NCI-H1092 treated with DMSO at 0.1 percent for 48 hours (cell line): ENCODE measurements at regions not wholly inside any gene's neighbourhood (a gene's known extent, or its start where the extent isn't known, plus 50 kb on each side); places are given as distances from the start of the nearest gene placed in this dataset.

Source experiments
- DNase-seq: peaks from one replicate; lab custom pipeline; 2025; lab: John Stamatoyannopoulos, UW

DNA sequence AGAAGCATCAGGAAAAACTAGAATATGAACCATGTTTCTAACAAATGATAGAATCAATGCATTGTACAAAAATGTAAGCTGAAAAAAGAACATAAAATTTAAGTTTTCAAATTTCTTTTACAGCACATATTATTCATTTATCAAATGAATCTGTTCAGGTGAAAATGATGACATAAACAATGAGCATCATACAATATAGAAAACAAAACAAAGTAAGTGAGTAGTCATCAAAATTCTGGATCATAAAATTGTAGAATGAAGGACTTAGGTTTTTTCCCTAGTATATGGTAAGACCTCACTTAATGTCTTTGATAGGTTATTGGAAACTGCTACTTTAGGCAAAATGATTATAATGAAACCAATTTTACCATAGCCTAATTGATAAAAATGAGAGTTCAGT is 427.0 kb upstream of the KCNH7 start:
- DNase-seq: no peak

DNA sequence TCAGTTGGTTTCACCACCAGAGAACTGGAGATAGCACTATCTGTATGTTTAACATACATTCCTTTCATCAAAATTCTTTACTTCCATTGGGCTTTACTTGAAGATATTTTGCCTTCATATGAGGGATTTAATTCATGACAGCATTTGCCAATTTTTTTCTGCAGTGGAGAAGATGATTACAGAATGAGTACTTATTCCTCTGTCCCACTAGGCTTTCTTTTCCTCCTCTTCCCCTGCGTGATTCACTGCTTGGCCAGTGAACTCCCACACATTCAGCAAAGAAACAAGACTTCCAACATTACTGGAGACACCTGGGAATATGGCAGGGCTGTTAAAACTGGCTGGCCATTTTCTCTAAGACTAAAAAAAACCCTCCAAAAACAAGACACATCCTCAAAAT is 425.8 kb upstream of the KCNH7 start:
- DNase-seq: no peak

DNA sequence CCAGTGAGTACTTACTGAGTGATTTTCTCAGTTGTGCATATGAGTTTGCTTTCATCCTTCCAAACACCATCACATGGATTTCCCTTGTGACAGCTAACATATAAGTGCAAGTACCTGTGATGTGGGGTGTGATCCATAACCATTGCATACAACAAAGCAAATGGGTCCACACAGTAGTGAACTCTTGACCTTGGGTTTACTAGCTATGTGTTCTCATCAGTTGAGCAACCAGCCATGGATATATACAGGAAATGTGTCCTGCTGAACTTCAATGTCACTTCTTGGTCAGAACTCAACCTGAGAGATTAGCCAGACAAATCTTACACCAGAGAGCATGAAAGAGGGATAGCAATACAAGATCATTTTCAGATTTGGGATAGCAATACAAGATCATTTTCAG is 420.9 kb upstream of the KCNH7 start:
- no peak for DNase-seq

DNA sequence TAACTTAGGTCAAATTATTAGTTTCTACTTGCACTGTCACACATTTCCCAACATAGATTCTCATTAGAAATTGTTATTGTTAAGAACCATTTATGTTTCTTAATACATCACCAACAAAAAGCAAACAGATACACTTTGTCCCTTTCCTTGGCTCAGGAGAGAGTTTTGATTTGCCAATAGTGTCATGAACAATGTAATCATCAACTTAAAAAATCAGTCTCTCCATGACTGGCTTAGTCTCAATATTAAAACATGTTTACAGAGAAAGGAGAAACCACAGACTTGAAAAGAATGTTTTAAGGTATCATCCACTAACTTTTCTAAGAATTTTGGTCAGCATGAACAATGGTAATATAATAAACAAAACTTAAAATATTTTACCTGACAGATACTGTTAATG is 416.5 kb upstream of the KCNH7 start:
- DNase-seq: no peak

DNA sequence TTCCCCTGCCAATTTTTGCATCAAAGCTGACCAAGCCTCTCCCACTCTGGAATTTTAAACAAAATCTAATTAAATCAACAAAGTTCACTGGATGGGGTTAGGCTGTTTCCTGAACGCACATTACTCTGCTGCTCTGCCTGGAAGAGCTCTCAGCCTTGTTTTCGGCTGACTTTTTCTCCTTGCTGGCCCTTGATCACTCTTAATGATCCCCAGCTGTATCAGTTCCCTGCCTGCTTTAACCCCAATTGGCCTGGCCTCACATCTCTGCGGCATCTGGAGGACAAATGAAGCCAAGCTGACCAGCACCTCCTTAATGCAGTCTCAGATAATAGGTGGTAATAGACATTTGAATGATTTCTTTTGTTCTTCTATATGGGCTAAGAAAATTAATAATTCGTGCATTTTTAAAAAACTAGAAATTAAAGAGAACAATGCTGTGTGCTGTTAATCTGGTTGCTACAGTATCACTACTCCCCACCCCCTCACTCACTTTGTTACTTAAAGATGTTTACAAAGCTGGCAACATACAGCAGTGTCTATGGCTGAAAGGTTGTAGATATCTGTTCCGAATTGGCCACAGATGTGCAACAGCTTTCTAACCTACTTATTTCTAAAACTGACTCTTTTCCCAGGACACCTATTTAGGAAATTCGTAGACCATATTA is 415.2 kb upstream of the KCNH7 start:
- DNase-seq: no peak

DNA sequence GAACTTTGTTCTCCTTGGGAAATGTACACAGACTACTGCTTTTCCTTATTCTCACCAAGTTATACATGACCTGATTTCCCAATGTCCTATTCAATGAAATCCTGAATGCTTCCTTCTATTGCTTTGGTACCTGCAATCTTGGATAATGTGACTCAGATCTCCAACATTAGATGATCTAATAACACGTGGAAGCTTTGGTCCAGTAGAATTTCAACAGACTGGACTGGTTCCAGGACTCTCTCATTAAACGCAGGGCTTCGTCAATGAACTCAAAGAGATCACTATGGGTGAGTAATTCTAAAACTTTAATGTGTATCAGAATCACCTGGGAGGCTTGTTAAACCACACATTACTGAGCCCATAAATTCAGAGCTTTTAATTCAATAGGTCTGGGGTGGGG is 413.6 kb upstream of the KCNH7 start:
- DNase-seq: no peak

DNA sequence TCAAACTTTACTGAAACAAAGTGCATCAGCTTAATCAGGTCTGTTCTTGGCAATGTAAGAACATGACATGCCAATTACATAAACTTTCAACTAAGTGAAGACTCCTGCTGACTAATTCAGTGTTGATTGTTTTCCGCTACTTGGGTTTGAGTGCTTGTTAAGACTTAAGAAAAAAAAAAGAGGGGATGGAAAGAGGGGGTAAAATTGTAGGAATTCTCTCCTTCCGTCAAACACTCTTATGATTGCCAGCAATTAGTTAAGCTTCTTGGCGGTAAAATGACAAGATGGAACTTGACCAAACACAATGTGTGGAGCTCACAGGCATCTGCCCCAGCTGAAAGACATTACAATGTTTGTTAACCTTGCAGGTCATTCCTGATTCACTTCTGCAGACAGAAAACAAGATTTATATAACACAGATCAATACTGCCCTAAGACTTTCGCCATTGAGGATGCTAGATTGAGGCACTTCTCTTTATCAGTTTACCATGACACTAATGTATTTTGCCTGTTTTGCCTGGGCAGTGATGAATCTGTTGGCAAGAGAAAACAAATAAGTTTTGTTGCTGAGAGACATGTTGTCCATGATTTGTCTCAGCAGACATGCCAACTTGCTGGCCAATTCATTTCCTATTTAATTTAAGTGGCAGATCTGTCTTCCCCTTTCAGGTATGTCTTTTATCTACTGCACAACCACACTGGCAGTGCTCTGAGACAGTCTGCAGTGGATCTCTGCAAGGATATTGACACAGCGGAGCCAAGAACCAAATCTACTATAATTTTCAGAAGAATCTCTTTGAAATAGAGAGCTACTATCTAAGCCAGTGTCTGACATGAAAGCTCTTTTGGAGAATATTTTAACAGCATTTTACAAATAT is 410.0 kb upstream of the KCNH7 start:
- DNase-seq: no peak

DNA sequence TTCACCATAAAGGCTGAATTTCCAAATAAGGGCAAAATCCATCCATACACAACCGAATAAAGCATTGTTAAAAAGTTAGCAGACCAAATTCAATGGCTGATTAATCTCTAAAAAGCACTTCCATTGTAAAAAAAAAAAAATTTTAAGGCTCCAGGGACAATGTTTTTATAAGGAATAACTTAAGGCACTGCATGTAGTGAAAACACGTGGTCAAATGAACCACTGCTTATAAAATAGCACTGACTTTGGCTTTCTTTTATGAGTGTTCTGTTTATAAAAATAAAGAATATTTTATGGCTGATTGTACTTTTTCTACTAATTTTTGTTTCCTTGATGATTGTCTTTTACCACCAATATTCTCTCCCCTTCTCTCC is 409.3 kb upstream of the KCNH7 start:
- DNase-seq: no peak

DNA sequence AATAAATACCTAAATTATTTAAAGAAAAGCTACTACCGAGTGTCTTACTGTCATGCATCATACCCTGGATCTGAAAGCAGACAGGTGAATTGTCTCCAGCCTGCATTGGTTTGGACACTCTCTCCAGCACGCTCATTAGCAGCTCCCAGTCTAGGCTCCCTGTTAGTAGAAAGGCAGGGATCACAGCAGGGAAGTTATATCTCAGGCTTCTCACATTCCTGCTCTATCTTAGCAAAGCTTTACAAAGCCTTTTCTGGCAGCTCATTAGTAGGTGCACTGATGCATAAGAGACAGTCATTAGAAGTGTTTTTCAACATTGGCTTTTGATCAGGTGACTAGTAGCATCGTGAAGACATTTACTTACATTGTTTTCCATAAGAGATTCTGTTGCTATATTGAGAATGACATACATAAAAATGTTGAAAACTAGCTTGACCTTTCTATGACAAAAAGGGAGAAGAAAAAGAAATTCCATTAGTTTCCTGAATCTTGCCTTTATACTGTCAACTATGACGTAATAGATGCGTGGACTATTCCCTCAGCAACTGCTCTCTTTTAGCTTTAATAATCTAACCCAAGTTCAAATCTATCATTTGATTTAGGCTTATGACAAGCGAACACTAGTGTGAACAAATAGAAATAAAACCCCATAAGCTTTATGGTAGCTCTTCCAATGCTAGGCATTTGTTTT is 408.7 kb upstream of the KCNH7 start:
- DNase-seq: peak; percentile 2

DNA sequence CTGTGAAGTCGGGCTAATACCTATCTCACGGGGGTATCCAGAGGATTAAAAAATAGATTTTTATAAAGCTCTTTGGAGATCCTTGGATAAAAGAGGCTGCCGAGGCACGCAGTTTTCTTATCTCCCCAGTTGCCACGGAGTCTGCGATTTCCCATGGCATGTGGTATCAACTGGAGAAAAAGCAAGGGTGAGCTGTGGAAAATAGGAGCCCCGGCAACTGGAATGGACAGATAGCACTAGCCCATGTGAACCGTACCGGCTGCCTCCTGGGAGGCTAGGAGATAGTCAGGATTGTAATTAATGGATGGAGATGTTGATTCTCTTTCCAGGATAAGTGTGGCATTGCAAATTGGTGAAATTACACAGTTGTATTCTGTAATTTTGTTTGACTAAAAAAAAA is 407.6 kb upstream of the KCNH7 start:
- DNase-seq: no peak

DNA sequence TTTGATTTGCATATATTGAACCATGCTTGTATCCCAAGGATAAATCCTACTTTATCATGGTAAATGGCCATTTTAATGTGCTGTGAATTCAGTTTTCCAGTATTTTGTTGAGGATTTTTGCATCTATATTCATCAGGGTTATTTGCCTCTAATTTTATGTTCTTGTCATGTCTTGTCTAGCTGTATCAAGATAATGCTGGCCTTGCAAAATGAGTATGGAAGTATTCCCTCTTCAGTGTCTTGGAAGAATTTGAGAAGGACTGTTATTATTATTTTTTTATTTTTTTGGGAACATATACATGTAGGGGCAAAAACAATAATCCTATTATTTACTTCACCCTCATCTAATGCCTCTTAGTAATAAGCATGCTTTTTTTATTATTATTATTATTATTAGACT is 398.0 kb upstream of the KCNH7 start:
- DNase-seq: no peak

DNA sequence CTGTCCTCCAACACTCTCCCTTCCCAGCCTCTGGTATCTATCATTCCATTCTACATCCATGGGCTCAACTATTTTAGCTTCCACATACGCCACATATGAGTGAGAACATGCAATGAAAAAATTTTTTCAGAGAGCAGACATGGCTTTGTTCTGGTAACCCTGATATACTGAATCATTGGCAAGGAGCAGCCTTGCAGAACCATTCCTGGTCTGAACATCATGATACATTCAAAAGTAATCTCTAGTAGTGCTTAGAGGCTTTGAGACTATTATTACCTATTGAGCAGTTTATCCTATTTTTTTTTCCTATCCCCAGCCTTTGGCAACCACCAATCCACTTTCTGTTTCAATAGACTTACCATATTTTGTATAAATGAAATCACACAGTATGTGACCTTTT is 393.1 kb upstream of the KCNH7 start:
- no peak for DNase-seq

DNA sequence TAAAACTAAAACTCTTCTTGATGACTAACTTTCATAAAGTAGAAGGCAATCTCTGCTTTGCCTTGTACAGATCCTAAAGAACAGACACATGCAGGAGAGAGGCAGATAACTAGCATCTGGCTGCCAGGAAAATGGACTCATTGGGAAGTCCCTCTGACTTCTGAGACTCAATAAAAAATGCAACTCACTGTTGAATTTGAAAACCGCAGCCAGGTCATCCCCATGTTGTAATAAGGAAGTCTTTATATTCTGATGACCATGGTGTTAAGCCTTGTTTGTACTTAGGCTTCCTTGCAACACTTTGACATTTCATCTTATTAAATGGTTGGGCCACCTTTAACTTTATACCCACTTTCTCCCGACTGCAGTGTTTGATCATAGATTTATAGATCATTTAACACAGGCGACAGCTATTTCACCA is 375.1 kb upstream of the KCNH7 start:
- no peak for DNase-seq

DNA sequence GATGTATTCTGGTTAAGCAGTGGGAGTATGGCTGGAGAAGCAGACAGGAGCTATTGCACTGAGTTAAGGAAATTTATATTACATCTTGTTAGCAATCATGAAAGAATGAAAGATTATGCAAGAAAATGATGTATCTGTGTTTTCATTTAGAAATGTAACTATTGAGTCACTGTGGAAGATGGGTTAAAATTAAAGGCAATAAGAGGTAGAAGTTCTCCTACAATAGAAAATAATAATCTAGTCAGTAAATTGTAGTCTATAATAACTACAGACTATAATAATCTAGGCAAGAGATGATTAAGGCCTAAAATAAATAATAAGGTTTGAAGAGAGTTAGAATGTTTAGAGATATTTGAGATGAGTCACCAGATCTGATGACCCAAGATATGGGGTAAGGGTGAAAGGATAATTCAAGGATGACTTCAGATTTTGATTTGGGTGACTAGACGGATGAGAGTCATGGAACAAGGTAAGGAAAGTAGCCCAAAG is 371.9 kb upstream of the KCNH7 start:
- no peak for DNase-seq

DNA sequence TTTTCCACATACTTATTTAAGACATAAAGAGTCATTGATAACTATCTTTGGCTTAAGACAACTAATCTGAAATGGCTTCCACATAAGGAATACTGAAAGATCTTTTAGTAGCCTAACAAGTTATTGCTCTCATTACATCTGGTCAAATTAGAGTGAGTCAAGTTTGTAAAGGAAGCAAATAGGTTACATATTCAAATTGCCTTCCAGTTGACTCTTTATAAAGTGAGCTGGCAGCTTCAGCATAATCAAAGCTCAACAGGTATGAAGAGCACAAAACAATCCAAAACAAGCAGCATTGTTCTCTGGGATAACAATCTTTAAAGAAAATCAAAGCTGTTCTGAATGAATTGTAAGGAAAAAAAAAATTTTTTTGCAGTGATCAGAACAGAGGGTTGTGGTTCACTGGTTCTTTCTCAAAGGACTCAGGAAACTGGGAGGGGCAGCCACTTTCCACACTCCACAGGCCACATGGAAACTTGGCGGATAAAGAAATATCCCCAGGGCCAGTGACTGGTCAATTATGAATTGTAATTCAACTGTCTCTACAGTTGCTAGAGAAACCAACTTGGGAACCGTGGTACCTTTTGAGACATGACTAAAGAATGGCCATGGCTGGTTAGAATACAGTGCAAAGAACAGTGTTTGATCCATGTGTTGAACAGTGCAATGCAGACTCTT is 369.3 kb upstream of the KCNH7 start:
- no peak for DNase-seq

DNA sequence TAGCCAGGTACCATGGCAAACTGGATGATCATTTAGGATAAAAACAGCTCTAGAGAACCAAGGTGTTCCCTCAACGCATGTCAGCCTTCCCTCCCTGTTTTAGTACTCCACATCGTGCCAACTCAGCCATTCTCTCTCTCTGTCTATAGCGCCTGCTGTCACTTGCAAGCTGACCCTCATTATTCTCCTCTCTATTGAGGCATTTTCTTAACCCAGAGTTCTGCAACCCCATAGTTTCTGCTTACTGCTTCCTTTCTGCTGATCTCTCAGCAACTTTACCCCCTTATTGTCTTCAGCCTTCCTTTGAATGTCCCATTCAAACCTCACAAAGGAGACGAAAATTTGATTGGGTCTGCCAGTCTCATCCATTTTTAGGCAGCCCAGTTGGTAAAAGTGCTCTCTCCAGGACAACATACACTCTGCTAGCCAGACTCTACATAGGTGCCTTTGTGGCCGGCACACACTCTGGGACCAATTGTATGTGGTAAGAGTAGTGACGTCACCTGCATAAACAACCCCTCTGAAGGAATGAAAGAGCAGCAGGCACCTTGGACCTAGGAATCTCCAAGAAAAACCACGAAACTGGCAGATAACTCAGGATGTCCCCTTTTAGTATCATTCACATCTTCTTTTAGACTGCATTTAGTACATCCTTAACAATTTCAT is 367.2 kb upstream of the KCNH7 start:
- no peak for DNase-seq

DNA sequence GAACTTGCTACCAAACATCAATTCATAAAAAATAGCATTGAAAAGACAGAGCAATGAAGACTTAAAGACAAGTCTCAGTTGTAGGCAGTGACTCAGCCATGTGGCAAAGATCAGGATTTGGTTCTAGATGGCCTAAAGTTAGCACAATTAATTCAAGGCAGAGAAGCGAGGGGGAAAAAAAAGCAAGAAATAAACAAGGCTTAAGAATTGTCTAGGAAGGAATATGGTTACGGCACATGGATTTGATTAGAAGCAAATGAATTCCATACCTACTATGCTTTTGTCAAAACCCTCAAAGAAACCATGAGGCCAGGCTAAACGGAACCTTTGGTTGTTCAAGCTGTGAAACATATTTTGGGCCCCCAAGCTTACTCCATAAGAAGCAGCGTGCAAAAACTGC is 362.2 kb upstream of the KCNH7 start:
- no peak for DNase-seq

DNA sequence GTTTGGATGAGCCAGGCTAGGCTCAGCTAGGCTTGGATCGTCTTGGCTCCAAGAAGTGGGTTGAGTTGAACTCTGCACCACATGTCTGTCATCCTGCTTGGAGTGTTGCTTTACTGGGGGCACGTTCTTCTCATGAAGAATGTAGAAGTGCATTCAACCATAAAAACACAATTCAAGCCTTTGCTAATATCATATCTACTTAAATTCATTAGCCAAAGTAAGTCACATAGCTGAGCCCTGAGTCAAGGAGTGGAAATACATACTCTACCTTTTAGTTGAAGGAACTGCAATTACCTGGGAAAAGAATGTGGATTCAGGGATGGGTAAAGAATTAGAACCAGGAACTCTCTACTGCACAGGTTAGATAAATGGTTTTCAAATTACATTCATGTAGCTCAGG is 360.4 kb upstream of the KCNH7 start:
- DNase-seq: no peak

DNA sequence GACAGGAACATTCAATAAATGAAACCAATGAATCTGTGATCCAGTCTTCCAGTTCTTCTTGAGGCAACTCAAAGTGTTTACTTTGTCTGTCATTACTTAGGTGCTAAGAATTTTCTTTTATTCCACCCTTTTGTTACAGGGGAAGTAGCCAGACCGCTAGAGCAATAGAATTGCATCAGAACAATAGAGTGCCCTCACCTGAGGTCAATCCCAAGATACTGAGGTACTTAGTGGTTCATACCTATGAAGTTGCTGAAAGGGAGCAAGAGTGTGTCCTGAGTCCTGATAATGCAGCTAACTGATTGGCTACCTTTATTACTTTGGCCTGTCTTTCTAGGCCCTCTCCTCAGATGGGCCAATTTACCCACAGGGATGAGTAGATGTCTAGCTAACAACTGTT is 359.4 kb upstream of the KCNH7 start:
- DNase-seq: no peak

DNA sequence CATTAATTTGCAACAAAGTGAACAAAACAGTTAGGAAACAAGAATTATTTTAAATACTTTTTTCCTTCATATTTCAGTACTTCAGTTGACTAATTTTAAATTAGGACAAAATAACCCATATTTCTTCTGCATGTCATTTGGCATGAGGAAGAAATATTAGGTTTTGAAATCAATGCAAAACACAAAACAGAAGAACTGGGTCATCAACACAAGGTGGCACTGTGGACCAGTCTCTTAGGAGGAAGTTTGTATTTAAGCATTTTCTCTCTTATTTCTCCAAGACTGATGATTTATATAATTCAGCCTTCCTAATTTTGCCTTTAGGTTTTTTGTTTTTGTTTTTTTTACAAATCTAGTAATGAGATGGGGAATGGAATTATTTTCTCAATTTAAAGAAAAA is 352.8 kb upstream of the KCNH7 start:
- peak; percentile 16 for DNase-seq

DNA sequence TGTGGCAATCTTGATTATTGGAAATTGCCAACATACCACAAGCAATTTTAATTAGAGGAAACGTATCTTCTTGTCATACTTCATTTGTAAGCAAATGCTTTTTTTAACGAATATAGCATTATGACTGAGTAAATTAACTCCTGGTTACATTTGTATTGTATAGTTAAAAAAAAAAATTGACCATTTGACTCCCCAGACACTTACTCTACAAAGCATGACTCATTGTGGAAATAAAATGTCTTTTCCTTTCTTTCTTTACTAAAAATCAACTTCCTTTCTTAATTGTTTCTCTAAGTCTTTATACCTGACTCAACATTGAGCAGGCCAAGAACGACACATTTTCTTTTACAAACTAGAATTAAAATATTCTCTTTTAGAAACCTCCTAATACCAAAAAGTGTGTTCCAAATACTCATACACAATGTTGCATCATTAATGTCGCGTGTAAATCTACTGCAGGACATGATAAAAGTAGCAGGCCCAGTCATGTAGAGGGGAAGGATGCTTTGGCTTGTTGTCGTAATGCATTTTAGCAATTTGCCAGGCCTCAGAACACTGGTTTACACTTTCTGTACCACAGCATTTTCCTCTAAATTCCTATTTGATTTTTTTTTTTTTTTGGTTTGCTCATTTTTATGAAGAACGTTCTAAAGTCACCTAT is 349.6 kb upstream of the KCNH7 start:
- DNase-seq: no peak
